H1 (cell line): ENCODE measurements at regions not wholly inside any gene's neighbourhood (a gene's known extent, or its start where the extent isn't known, plus 50 kb on each side); places are given as distances from the start of the nearest gene placed in this dataset.

ENCODE experiments used
- CHD7 ChIP-seq: fragments of 300-600 bp; sonication (generic); IDR thresholded peaks from 2 replicates; pipeline ENCODE4 v1.7.1; 2012; ENCODE audit warnings: low read length, moderate library complexity, mild to moderate bottlenecking, inconsistent platforms; ENCODE audit not compliant: insufficient replicate concordance

DNA sequence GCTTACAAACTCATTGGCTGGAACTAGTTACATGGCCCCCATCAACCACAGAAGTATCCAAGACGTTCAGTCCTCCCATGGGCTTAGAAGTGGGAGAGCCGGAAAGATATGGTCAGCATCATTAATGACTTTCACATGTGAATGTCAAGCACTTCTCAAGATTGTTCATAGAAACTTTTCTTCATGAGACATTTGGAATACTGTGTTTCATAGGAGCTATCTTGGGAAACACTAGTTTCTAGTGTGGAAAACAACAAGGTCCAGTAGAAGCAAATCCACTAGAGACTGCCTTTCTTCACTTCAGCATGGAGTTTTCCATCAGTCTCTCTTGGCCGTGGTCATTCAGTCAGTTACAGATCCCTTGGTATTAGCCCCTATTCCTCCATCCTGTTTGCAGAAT is 160.9 kb downstream of the C11orf91 start (continued):
- no peak for TF ChIP-seq CHD7
- TF ChIP-seq, all 59 proteins: peak for 0
